HG03378 (cell line): ENCODE measurements at regions not wholly inside any gene's neighbourhood (a gene's known extent, or its start where the extent isn't known, plus 50 kb on each side); places are given as distances from the start of the nearest gene placed in this dataset.

Source experiments
- ATAC-seq: cut with Tn5 transposase; IDR thresholded peaks from one replicate; pipeline ENCODE4 v1.9.1; 2021; ENCODE audit warnings: mild to moderate bottlenecking, moderate library complexity; ENCODE audit not compliant: unreplicated experiment

- no peak for ATAC-seq
Measured at GRCh38 chr14:98446508-98446907, 825.5 kb downstream of the BCL11B start.

GRCh38 chr14:98456231-98456630 is 815.8 kb downstream of the BCL11B start:
- ATAC-seq = no peak

DNA sequence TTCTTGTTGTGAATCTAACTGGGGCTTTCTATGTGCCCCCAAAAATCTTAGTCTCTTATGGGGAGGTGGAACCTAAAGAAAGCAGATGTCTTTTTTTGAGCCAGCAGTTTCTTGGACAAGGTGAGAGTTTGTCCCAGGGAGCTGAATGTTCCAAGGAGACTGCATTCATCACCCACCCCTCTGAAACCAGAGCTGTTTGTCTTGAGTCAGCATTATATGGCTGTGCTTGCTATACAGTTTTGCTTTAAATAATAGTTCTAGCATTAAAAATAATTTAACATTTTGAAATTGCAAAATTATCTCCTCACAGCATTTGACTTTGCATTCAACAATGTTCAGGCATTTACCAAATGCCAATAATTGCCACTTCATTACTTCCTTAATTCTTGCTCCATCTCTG is 813.3 kb downstream of the BCL11B start:
- no peak for ATAC-seq

DNA sequence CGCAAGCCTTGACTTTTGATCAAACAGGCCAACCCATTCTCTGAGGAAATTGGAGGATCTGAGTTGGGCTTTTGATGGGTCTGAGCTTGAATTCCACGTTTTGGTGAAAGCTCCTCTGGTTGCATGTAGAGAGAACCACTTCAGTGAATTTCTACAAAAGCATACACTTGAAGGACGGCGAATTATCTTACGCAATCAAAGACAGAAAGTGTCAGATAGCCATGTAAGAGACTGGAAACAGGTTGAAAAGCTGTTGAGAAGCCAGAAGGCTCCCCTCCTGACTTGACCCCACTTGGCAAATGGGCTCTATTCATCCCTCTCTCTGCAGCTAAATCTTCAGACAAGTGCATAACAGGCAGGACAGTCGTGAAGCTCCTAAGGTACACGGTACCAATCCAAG is 809.1 kb downstream of the BCL11B start:
- ATAC-seq = no peak

- no peak for ATAC-seq
Measured at GRCh38 chr14:98466807-98467206, 805.2 kb downstream of the BCL11B start.

GRCh38 chr14:98470663-98471062 is 801.3 kb downstream of the BCL11B start:
- ATAC-seq = no peak

- no peak for ATAC-seq
Measured at GRCh38 chr14:98474900-98475299, 797.1 kb downstream of the BCL11B start.

DNA sequence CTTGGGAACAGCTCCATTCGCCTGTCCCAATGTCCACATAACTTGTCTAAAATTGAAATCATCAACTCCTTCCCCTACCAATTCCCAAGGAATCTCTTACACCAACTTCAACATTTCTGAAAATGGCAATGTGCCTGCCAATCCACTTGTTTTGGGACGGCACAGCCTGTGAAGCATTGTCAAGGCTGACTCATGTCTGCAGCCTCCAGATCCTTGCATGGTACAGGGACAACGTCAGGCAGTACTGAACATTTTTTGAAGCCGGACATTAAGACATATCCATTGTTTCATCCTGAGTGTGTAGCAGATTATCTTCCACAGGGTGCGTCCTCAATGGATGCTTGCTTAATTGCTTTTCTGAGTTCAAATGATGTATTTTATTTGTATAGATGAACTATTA is 794.1 kb downstream of the BCL11B start:
- ATAC-seq = no peak

DNA sequence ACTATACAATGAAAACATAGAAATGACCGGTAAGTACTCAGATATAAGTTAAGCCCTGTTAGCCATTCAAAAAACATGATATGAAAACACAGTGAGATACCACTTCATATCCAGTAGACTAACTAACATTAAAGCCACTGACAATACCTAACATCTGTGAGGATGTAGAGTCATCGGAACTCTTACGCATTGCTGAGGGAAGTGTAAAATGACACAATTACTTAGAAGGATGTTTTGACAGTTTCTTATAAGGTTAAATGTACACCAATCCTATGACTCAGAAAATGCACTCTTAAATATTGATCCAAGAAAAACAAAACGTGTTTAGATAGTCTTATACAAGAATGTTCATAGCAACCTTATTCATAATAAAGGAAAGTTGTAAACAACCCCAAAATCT is 782.9 kb downstream of the BCL11B start:
- no peak for ATAC-seq

GRCh38 chr14:98494582-98494981 is 777.4 kb downstream of the BCL11B start:
- ATAC-seq = no peak

DNA sequence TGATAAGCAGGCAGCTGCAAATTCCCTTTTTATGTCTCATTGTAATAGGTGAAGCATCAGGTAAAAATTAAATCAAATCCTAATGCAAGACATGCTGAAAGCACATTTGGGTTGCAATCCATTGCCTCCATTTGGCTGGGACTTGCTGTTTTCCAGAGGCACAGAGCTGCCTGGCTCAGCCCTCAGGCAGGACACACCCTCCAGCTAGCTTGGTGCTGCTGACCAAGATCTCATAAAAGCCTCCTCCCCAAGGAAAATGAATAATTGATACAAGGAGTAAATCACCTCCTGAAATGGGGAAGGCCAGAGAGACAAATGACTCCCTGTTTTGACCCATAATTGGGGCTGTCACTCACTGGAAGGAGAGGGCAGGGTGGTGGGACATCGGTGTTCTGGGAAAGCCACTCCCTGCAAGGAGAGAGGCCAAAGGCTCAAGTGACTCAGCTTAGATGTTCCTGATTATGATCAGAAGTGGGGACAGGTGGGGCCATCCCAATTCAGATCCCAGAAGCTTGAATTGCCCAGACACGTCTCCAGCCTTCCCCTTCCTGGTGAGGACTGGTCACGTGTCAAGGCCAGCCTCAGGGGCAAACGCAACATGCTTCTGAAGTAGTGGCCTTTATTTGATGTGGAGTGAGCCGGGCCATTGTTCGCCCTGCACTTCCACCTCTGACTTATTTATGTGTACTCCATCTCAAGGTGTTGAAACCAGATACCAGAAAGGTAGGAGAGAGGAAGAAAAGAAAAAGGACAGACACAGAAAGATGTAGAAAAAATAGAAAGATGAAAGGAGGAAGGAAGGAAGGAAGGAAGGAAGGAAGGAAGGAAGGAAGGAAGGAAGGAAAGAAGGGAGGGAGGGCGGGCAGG is 773.7 kb downstream of the BCL11B start:
- no peak for ATAC-seq

DNA sequence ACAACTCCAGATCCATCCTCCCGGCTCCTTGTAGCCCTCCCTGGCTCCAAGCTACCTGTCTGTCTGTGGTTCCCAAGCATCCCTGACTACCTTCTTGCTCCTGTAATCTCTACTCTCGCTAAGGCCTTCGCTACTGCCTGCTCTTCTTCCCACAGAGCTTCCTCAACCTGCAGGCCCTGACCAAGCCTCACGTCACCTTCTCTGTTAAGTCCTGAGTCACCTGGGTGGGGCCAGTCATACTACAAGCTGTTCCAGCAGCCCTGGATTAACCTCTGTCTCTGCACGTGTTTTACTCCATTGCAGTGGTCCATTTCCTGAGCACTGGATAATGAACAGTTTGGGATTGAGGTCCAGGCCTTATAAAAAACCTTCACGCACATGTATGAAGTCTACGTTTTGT is 770.7 kb downstream of the BCL11B start:
- ATAC-seq = no peak

- no peak for ATAC-seq
Measured at GRCh38 chr14:98501836-98502235, 770.2 kb downstream of the BCL11B start.

DNA sequence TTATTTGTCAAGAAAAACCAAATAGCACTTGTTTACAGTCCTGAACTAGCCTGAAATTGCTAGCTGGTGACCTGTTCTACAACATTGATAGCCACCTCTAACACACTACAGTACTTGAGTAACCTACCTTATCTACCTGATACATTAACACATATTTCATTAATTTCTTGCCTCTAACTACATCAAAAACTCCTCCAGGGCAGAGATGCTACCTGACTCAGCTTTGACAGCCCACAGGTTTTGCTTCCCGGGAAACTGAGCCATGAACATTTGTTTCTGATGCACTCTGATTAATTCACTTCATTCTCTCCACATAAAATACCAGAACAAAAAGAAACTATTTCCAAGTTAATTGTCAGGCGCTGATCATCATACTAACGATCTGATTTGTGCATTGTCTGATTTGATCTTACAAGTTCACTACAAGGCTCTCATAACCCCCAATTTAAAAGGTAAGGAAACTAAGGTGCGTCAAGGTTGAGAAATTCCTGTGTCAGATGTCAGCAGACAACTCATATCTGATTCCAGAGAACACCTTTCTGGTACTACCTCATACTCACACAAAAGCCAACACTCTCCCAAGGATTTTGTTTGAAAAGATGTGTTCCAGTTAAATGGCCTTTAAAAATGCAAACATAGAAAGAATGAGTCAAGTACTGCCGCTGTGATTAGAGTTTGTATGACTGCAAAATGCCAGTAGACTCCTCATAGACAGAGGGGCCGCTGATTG is 768.7 kb downstream of the BCL11B start:
- no peak for ATAC-seq

DNA sequence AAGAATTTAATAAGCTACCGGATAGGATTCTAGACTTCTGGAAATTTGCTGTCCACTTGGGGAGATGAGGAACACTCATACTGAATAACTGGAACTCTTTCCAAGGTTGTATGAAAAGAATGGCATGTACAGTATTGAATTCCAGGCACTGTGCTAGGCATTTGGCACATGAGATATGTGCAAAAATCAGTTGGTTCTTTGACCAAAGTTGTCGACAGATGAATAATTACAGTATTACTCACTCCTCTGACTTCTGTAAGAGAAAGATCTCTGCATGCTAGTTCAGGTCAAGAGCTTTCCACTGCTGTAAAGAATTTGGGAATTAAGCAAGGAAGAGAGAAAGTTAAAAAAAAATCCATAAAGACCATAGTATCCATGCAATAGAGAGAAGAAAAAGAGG is 764.7 kb downstream of the BCL11B start:
- ATAC-seq = no peak

GRCh38 chr14:98510392-98510791 is 761.6 kb downstream of the BCL11B start:
- no peak for ATAC-seq

GRCh38 chr14:98512501-98513251 is 759.3 kb downstream of the BCL11B start:
- ATAC-seq = no peak

DNA sequence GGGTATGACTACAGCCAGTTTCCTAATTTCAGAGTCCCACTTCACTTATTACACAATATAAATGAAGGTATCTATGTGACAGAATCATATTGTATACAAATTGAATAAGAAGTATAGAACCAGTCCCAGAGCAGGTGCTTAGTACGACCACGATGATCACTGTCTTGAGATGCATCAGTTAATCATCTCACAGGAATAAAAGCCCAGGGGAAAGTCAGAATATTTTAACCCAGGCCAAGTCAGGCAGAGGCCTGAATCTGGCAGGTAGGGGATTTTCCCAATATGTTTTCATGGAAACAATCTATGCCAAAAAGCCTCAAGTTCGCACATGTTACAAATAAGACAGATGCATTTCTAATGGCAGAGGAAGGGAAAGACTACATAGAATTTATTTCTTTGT is 758.4 kb downstream of the BCL11B start:
- no peak for ATAC-seq

GRCh38 chr14:98514016-98514415 is 758.0 kb downstream of the BCL11B start:
- no peak for ATAC-seq

DNA sequence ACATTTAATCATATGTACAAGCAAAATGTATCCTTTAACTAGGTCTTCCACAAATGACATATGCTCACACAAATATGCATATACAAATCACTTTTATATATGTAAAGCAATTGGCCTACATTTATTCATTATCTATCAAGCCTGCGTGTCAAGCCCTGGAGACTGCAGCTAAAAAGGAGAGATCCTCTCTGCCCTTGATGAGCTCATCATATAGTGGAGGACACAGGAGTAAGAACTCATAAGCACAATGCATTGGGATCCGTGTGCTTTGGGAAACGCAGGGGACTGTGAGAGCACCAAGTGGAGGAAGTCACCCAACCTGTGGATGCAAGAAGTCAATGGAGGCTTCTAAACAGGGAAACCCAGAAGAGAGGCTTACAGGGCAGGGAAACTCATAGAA is 735.7 kb downstream of the BCL11B start:
- no peak for ATAC-seq

DNA sequence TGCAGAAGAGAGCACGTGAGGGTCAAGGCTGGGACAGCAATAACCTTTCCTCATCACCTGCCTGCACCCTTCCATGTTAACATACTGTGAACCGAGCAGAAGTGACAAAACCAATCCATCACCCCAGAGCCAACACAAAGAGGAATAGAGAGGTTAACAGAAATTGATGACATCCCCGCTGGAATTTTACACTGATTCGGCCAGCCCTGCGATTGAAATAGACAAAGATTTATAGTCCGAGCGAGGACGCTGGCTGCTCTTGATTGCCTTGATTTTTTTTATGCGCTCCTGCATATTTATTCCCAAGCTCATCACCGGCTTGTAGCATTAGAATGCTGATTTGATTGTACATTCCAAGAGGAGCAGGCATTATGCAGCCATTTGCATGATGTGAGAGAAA is 729.7 kb downstream of the BCL11B start:
- ATAC-seq = no peak

DNA sequence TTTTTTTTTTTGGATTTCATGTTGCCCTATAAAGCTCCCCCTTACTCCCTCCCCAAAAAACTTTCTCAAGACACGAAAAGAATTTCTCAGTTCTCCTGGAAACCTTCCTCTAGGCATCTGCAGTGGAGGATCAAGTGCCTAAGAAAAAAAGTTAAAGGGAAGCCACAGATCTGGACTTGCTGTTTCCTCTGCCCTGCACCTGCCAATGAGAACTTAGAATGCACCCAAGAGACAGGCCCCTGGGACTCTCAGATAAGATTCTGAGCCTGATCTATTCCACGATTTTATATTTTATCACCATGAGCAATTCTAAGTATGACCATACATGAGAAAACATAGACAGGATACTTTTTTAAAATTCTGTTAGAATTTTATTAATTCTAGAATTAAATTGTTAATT is 728.9 kb downstream of the BCL11B start:
- ATAC-seq = no peak
